ENCODE measurements at regions not wholly inside any gene's neighbourhood (a gene's known extent, or its start where the extent isn't known, plus 50 kb on each side); places are given as distances from the start of the nearest gene placed in this dataset.

- DNase-seq = no peak
- no peak for TF ChIP-seq CTCF (IDR thresholded peaks at IDR 0.05; ENCODE audit: partially characterized antibody, unreplicated experiment)
- Mint-ChIP-seq H3K9me3 (ENCODE audit: unreplicated experiment) (no peaks in the 10 kb centered on the region), H3K27me3 (ENCODE audit: unreplicated experiment) (peaks cover 3% of the 10 kb centered on the region), H3K4me3 (ENCODE audit: unreplicated experiment) (no peak overlapping the region), H3K27ac (ENCODE audit: unreplicated experiment) (no peak overlapping the region), H3K36me3 (ENCODE audit: unreplicated experiment) (no peaks in the 10 kb centered on the region), H3K4me1 (ENCODE audit: low read depth, unreplicated experiment) (no peaks in the 10 kb centered on the region)
Measured at GRCh38 chrX:95835223-95835622, 849.4 kb upstream of the DIAPH2 start.

- Mint-ChIP-seq H3K4me1 (ENCODE audit: low read depth, unreplicated experiment) (no peaks in the 10 kb centered on the region), H3K4me3 (ENCODE audit: unreplicated experiment) (no peak overlapping the region), H3K9me3 (ENCODE audit: unreplicated experiment) (no peaks in the 10 kb centered on the region), H3K36me3 (ENCODE audit: unreplicated experiment) (no peaks in the 10 kb centered on the region), H3K27ac (ENCODE audit: unreplicated experiment) (no peak overlapping the region), H3K27me3 (ENCODE audit: unreplicated experiment) (peaks cover 3% of the 10 kb centered on the region)
- no peak for DNase-seq
- TF ChIP-seq CTCF (IDR thresholded peaks at IDR 0.05; ENCODE audit: partially characterized antibody, unreplicated experiment) = no peak
Measured at GRCh38 chrX:95836517-95836916, 848.1 kb upstream of the DIAPH2 start.

- Mint-ChIP-seq H3K4me1 (ENCODE audit: low read depth, unreplicated experiment) (no peaks in the 10 kb centered on the region), H3K4me3 (ENCODE audit: unreplicated experiment) (no peak overlapping the region), H3K36me3 (ENCODE audit: unreplicated experiment) (no peaks in the 10 kb centered on the region), H3K9me3 (ENCODE audit: unreplicated experiment) (no peaks in the 10 kb centered on the region), H3K27me3 (ENCODE audit: unreplicated experiment) (no peaks in the 10 kb centered on the region), H3K27ac (ENCODE audit: unreplicated experiment) (no peak overlapping the region)
- TF ChIP-seq CTCF (IDR thresholded peaks at IDR 0.05; ENCODE audit: partially characterized antibody, unreplicated experiment) = no peak
- no peak for DNase-seq
Measured at GRCh38 chrX:95841863-95842262, 842.8 kb upstream of the DIAPH2 start.

GRCh38 chrX:95860127-95860526 lies 824.5 kb upstream of the DIAPH2 start:
- no peaks in the 10 kb centered on the region for H3K36me3 Mint-ChIP-seq (ENCODE audit: unreplicated experiment)
- H3K9me3 Mint-ChIP-seq (ENCODE audit: unreplicated experiment) = no peaks in the 10 kb centered on the region
- no peak overlapping the region for H3K4me3 Mint-ChIP-seq (ENCODE audit: unreplicated experiment)
- H3K27me3 Mint-ChIP-seq (ENCODE audit: unreplicated experiment) = no peaks in the 10 kb centered on the region
- no peaks in the 10 kb centered on the region for H3K4me1 Mint-ChIP-seq (ENCODE audit: low read depth, unreplicated experiment)
- DNase-seq = no peak
- TF ChIP-seq CTCF (IDR thresholded peaks at IDR 0.05; ENCODE audit: partially characterized antibody, unreplicated experiment) = no peak
- H3K27ac Mint-ChIP-seq (ENCODE audit: unreplicated experiment) = no peak overlapping the region

- no peak overlapping the region for H3K27ac Mint-ChIP-seq (ENCODE audit: unreplicated experiment)
Measured at GRCh38 chrX:95875661-95876060, 809.0 kb upstream of the DIAPH2 start.

More at GRCh38 chrX:95875661-95876060, 809.0 kb upstream of the DIAPH2 start:
- Mint-ChIP-seq H3K9me3 (ENCODE audit: unreplicated experiment) (no peaks in the 10 kb centered on the region), H3K36me3 (ENCODE audit: unreplicated experiment) (no peaks in the 10 kb centered on the region), H3K4me3 (ENCODE audit: unreplicated experiment) (no peak overlapping the region), H3K4me1 (ENCODE audit: low read depth, unreplicated experiment) (no peaks in the 10 kb centered on the region), H3K27me3 (ENCODE audit: unreplicated experiment) (no peaks in the 10 kb centered on the region)
- DNase-seq = no peak
- TF ChIP-seq CTCF (IDR thresholded peaks at IDR 0.05; ENCODE audit: partially characterized antibody, unreplicated experiment) = no peak

Data from glutamatergic neuron (in vitro differentiated cells).